Upper lobe of right lung (tissue), 1 donor: ENCODE measurements at regions not wholly inside any gene's neighbourhood (a gene's known extent, or its start where the extent isn't known, plus 50 kb on each side); places are given as distances from the start of the nearest gene placed in this dataset.

Source experiments
- ATAC-seq: fragments of 200-7000 bp; cut with Tn5 transposase; one replicate; pipeline ENCODE4 v1.9.1; 2020; ENCODE audit warnings: mild to moderate bottlenecking, moderate library complexity
- DNase-seq: peaks from one replicate; pipeline ENCODE4 v3.0.0-alpha.2; 2020
- H3K27ac ChIP-seq: fragments of 200-600 bp; one replicate; pipeline ENCODE4 v1.8.0; 2022
- H3K27me3 ChIP-seq: fragments of 200-600 bp; one replicate; pipeline ENCODE4 v1.8.0; 2022; ENCODE audit warnings: mild to moderate bottlenecking
- H3K36me3 ChIP-seq: fragments of 200-600 bp; one replicate; pipeline ENCODE4 v1.8.0; 2022
- H3K4me1 ChIP-seq: fragments of 200-600 bp; one replicate; pipeline ENCODE4 v1.8.0; 2022
- H3K4me3 ChIP-seq: fragments of 200-600 bp; one replicate; pipeline ENCODE4 v1.8.0; 2022; ENCODE audit warnings: mild to moderate bottlenecking
- H3K9me3 ChIP-seq: fragments of 200-600 bp; one replicate; pipeline ENCODE4 v1.8.0; 2022
- intact Hi-C: fragments of 100-400 bp; cut with DNase I; formaldehyde crosslinking; loops from one replicate; pipeline ENCODE4 v1.11.0; 2022
- TF ChIP-seq, protein P1 (sequence below): fragments of 200-600 bp; IDR thresholded peaks from one replicate; pipeline ENCODE4 v1.8.0; 2022; ENCODE audit warnings: antibody characterized with exemption
- donor health status: DM: no; HTN: yes; CAD: no; lungs with severe emphysema.

DNA sequence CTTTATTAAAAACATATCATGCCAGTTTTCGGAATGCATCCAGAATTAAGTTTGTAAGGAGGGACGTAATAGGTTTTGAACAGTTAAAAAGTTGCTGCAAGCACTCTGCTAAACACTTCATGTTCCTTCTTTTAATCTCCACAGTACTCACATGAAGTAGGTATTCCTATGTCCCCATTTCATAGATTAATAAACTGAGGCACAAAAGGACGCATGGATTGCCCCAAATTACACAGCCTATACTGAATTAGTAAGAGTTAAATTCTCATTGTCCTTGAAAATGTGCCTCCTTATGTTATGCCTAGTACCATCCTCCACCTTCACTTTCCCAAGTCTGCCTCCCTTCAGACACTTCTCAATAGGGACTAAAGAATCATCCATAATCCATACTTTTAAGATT is 358.9 kb upstream of the ATP5MC3 start:
- DNase-seq: no peak
- Histone ChIP-seq H3K27me3 (no peaks in the 10 kb centered on the region), H3K9me3 (no peaks in the 10 kb centered on the region), H3K4me1 (no peaks in the 10 kb centered on the region), H3K4me3 (no peak overlapping the region), H3K27ac (no peak overlapping the region), H3K36me3 (no peaks in the 10 kb centered on the region)
- no peak for ATAC-seq
- TF ChIP-seq, protein P1, sequence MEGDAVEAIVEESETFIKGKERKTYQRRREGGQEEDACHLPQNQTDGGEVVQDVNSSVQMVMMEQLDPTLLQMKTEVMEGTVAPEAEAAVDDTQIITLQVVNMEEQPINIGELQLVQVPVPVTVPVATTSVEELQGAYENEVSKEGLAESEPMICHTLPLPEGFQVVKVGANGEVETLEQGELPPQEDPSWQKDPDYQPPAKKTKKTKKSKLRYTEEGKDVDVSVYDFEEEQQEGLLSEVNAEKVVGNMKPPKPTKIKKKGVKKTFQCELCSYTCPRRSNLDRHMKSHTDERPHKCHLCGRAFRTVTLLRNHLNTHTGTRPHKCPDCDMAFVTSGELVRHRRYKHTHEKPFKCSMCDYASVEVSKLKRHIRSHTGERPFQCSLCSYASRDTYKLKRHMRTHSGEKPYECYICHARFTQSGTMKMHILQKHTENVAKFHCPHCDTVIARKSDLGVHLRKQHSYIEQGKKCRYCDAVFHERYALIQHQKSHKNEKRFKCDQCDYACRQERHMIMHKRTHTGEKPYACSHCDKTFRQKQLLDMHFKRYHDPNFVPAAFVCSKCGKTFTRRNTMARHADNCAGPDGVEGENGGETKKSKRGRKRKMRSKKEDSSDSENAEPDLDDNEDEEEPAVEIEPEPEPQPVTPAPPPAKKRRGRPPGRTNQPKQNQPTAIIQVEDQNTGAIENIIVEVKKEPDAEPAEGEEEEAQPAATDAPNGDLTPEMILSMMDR: no peak
- intact Hi-C loops: no loop called here

DNA sequence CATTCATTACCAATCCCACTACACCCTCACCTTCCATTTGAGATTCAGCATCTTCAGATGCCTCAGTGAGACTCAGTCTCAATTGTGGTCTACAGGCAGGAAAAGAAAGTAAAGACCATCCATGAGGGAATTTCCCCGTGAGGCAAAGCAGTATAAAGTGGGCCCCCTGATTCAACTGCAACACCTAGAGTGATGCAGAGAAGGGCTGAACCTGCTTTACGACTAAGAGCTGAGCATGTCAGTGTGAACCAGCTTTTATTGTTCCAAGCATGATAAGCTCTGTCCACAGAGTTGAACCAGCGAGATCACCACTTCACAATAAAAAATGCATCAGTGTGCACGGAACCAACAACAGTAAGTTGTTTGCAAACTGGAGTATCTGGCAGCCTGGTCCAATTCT is 357.6 kb upstream of the ATP5MC3 start:
- Histone ChIP-seq H3K27me3 (no peaks in the 10 kb centered on the region), H3K27ac (no peak overlapping the region), H3K36me3 (no peaks in the 10 kb centered on the region), H3K4me3 (no peak overlapping the region), H3K4me1 (no peaks in the 10 kb centered on the region), H3K9me3 (no peaks in the 10 kb centered on the region)
- DNase-seq: no peak
- TF ChIP-seq, protein P1: no peak
- ATAC-seq: no peak
- intact Hi-C loops: no loop called here

DNA sequence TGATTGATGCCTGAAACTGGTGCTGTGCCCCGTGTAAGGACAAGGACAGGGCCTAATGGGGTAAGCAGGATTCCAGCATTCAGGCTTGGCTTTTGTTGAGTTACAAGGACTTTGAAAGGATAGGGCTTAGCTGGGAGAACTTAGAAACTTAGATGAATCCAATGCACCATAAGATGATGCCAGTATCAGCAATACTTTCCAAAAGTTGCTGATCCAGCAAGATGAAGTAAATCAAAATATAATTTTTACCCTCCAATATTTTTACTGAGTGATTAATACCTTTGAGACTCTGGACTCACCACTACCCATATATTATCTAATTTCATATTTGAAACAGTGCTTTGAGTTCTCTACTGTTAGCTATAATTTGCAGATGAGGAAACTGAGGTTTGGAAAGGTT is 354.5 kb upstream of the ATP5MC3 start:
- Histone ChIP-seq H3K4me1 (no peaks in the 10 kb centered on the region), H3K36me3 (no peaks in the 10 kb centered on the region), H3K27me3 (no peaks in the 10 kb centered on the region), H3K4me3 (no peak overlapping the region), H3K27ac (no peak overlapping the region), H3K9me3 (no peaks in the 10 kb centered on the region)
- TF ChIP-seq, protein P1: no peak
- intact Hi-C loops: no loop called here
- DNase-seq (no peak), ATAC-seq (no peak)

DNA sequence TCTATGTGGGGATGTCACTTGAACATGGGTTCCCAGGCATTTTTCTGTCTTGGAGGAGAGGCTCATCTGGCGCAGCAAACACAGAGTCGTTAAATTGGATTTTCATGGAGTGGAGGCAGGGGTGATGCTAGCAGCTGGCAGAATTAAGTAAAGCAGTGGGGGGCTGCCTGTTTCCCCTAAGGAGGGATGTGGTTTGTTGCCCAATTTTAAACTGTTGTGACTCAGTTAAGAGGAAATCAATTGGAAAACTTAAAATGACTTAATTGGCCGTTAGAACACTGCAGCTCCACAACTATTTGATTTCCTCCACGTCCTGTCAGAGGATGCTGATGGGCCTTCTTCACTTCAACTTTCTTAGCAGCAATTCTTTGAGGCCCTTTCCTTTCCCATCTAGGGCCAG is 354.1 kb upstream of the ATP5MC3 start:
- Histone ChIP-seq H3K36me3 (no peaks in the 10 kb centered on the region), H3K27me3 (no peaks in the 10 kb centered on the region), H3K4me3 (no peak overlapping the region), H3K27ac (no peak overlapping the region), H3K9me3 (no peaks in the 10 kb centered on the region), H3K4me1 (no peaks in the 10 kb centered on the region)
- TF ChIP-seq, protein P1: no peak
- DNase-seq: no peak
- ATAC-seq: no peak
- intact Hi-C loops: no loop called here

DNA sequence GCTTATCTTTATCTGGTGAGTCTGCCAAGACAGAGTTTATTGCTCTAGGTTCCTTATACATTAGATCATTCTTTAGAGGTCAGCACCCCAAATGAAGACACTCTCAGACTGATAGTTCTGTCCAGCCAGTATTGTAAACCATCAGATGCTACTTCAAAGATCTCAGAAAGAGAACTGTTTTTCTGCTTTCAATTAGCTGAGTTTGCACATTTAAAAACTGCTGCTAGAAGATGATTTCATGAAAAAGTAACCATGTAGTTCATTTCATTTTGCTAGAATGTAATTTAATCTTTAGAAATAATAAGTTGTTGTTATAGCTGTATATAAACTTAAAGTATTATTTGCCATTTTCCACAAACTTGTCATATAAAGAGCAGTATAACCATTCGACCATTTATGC is 344.5 kb upstream of the ATP5MC3 start:
- no peak overlapping the region for H3K4me3 ChIP-seq
- DNase-seq: no peak
- intact Hi-C loops: no loop called here

DNA sequence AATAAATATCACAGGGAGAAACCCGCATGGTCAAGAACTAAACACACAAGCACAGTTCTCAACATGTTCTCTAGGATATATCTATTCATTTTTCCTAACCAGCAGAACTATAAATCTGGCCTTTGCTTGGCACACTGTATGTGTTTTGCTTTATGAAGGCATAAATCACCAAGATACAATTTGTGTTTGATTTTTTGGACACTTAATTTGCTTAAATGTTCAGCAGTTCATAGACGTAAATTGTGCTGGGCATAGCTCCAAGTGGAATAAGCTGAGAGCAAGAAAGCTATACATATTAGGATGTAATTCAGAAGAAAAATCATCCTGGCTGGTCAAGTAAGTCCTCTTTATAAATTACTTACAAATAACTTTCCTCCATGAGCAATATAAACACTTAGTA is 341.5 kb upstream of the ATP5MC3 start:
- ATAC-seq (no peak), DNase-seq (no peak)
- intact Hi-C loops: no loop called here
- TF ChIP-seq, protein P1: no peak
- Histone ChIP-seq H3K27me3 (no peaks in the 10 kb centered on the region), H3K9me3 (no peaks in the 10 kb centered on the region), H3K36me3 (no peaks in the 10 kb centered on the region), H3K27ac (no peak overlapping the region), H3K4me1 (no peaks in the 10 kb centered on the region), H3K4me3 (no peak overlapping the region)

More for the DNA sequence above, 344.5 kb upstream of the ATP5MC3 start:
- H3K27me3 ChIP-seq: no peaks in the 10 kb centered on the region
- no peaks in the 10 kb centered on the region for H3K36me3 ChIP-seq
- H3K4me1 ChIP-seq: no peaks in the 10 kb centered on the region
- ATAC-seq: no peak
- TF ChIP-seq, protein P1: no peak
- no peaks in the 10 kb centered on the region for H3K9me3 ChIP-seq
- H3K27ac ChIP-seq: no peak overlapping the region
